ENCODE measurements at regions not wholly inside any gene's neighbourhood (a gene's known extent, or its start where the extent isn't known, plus 50 kb on each side); places are given as distances from the start of the nearest gene placed in this dataset.
"Not testable (repeated sequence)": the region's sequence is repeated elsewhere in the genome, so short reads cannot be mapped to it uniquely, and the experiment has no call there.

DNA sequence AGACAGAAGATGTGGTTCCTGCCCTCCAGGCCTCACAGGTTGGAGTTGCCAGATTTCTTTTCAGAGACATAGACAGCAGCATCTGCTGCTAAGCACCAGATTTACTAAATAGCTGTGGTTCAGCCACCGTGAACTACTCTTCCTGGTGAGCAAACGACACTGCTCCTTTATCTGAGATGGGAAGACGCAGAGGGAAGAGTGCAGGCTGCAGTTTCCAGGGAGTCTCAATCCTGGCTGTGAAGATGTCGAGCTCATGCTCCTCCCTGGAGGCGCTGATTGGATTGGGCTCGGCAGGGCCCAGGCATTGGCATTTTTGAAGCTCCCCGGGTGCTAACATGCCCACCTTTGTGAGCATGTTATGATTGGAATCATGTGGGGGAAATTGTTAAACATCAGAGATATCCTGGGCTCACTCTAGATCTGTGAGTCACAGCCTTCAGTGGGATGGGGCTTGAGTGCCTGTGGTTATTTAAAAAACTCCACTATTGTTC lies 314.8 kb downstream of the TSN start:
- no peak for DNase-seq (ENCODE audit: low spot score)

DNA sequence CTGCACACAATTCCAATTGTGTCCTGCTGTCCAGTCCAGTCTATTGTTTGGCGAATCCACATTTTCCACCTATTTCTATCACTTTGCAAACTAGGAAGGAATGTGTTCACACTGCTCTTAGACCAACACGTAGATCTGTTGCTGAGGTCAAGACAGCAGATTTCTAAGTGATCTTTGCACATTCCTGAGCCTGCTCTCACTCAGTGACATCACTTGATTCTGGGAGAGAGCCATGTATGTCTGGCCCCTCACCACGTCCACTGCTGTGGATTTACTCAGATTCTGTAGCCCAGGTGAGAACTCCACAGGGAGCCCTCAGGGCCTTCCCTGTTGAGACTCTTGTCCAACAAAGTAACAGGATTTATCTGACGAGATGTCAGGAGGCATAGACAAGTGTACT lies 317.2 kb downstream of the TSN start:
- DNase-seq (ENCODE audit: low spot score): no peak

DNA sequence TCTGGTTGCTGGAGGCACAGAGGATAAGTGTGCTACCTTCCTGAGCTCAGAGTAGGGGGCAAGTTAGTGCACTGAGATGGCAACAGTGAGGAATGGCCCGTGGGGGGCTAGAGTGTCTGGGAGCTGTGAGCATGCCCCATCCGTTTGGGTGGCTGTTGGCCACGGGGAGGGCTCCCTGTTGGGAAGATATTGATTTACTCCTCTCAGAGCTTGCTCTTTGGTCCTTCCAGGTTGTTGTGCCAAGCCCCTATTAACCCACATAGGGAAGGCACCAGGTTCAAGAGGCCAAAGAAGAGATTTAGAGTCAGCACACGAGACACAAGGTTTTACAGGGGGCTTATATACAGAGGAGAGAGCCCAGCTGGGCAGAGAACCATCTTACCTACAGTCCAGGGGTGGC lies 318.8 kb downstream of the TSN start:
- no peak for DNase-seq (ENCODE audit: low spot score)

DNA sequence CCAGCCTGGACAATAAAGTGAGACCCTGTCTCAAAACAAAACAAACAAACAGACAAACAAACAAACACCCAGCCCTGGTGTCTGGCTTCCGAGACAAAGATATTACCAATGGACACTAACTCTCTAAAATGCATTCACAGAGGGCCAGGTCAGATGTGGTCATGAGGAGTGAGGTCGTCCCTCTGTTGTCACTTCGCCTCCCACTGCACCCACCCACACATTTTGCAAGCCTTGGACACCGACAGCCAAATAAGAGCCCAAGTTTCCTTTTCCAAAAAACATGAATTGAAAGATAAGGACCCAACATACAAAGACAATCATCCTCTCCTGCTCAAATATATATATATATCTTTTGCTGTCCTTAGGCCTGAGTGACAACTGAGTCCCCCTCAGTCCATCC lies 319.9 kb downstream of the TSN start:
- DNase-seq (ENCODE audit: low spot score): no peak

DNA sequence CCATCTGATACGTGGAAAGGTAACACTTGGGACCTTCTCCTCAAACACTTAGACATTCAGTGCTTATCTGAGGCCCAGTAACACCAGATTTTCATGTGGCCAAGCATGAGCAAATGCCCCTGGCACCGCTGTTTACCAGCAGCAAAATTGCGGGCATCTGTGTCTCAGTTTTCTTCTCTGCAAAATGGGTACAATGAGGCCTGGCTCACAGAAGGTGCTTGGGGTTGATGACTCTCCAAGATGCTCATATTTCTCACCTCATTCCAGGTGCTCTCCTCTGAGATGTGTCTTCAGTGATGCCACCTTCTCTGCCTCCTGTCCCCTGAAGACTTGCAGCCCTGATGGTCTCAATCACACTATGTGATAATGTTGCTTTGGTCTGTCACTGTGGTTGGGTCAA lies 321.7 kb downstream of the TSN start:
- DNase-seq (ENCODE audit: low spot score): no peak

DNA sequence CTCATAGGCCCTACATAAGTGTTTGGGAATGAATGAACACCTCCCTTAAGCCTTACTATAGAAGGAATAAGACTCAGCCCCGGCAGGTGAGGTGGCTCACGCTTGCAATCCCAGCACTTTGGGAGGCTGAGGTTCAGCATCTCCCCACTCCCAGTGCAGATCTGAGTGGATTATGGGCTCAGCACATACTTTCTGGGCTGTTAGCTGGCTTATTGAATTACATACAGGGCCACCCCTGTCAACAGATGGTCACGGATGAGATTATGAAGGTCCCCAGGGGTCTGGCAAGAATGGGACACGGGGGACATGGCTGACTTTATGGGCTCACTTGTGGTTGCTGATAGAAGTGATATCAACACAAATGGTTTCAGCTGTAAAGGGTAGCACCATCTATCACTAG lies 322.3 kb downstream of the TSN start:
- no peak for DNase-seq (ENCODE audit: low spot score)

DNA sequence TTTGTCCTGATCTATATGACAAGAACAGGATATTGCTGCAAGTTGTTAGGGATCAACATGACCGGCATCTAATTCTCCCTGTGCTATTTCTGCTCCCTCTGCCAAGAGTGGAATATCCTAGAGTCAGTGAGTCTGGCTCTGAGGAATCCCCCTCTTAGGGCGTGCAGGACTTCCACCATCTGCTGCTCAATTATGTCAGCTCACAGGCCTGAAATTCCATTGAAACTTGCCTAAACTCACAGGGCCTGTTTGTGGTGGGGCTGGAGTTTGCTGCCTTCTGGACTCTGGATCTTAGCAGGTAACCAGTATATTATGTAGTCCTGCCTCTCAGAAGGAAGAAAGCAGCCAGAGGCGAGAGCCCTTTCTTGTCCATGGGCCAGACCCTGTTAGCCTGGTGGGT lies 323.0 kb downstream of the TSN start:
- DNase-seq (ENCODE audit: low spot score): no peak

DNA sequence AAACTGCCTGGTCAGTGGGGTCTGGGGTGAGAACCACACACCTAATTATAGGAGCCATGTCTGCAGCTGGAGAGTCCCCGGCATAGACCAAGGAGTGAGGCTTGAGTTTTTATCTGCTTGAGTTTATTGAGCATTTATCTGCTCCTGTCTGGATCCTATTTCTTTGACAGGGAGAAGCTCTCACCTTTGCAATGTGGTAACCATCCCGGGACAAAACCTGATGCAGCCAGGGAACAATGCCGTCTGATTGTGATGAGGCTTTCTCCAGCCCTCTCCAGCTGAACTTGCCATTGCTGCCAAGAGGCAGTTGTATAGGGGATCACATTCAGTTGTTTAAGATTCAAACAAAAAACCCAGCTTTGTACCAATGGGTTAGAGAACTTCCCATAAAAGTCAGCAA lies 324.4 kb downstream of the TSN start:
- no peak for DNase-seq (ENCODE audit: low spot score)

DNA sequence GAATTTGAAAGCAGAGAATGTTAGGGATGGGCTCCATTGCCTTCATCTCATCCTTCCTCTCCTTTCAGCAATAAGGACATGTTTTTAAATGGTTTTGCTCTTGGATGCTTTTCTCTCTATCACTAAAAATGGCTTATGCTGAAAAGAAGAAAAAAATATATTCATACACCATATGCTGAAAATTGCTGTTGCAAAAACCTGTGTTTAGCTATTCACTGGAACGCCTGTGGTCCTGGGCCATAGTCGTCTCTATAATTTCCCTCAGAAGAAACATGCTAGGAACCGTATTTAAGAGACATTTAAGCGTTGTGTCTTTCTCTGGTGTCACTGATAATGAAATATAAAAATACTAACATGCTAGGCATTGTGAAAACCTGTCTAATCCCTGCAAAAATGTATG lies 324.9 kb downstream of the TSN start:
- no peak for DNase-seq (ENCODE audit: low spot score)

DNA sequence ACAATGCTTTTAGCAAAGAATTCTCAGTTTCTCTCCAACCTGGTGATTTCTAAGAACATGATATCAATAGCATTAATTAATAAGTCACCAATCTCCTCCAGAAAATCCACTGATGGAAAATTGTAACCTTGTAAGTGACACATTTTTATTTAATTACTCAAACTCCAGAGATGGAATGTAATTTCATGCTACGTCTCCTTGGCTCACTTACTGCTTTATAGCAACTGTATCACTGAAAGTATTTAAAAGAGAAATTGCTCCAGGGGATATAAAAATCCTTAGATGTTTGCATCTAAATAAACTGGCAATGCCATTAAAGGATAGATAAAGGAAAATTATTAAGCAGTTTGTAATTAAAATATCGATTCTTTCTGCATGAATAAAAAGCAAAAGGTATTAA lies 325.4 kb downstream of the TSN start:
- DNase-seq (ENCODE audit: low spot score): no peak

DNA sequence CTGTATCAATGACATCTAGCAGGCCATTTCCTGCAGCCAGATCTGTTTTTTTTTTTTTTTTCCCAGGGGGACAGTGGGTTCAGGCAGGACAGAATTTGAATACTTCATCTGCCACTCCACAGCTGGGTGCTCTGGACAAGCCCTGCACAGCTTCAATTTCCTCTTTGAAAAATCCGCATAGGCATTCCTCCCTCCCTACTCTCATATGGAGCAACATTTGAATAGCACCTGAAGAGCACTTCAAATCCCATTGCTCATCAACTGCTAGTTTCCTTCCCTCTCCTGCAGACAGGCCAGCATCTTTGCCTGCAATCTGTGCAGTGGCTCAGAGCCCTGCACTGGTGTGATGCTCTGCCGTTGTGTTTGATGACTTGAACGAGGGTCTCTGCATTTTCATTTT lies 326.3 kb downstream of the TSN start:
- DNase-seq (ENCODE audit: low spot score): no peak

DNA sequence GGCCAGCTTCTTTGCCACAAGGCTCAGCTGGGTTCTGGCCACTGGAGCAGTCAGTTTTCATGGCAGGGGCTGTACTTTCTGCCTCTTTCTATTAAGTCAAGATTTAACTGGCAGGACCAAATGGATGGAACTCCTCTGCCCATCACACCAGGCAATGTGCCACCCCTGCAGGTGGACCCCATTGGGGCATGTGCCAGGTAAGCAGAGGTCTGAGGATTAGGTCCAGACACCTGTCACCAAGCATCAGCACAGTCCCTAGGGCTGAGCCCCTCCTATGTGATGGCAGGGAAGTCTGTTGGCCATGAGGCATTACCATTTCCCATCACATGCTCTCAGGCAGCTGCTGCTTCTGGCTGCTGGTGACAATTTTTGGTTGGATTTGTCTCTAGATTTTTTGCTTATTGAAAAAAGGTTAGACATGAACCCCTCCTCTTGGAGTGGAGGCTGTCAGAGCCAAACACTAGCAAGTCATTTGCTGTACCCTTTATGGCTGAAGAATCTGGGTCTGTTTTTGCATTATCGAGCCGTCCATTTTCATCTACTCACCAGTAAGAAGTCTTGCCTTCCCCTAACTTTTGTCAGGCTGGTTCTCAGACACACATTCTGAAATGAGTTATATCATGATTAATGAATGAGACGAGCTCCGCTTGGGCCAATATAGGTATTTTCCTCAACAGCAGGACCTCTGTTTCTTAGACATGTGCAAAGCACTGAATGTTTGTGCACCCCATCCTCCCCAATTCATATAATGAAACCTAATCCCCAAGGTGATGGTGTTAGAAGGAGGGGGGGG lies 328.0 kb downstream of the TSN start:
- no peak for DNase-seq (ENCODE audit: low spot score)

DNA sequence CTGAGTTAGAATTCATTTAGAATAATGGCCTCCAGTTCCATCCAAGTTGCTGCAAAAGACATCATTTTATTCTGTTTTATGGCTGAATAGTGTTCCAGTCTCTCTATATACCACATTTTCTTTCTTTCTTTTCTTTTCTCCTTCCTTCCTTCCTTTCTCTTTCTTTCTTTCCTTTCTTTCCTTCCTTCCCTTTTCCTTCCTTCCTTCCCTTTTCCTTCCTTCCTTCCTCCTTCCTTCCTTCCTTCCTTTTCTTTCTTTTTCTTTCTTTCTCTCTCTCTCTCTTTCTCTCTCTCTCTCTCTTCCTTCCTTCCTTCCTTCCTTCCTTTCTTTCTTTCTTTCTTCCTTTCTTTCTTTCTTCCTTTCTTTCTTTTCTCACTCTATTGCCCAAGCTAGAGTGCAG lies 330.2 kb downstream of the TSN start:
- not testable (repeated sequence) for DNase-seq (ENCODE audit: low spot score)

DNA sequence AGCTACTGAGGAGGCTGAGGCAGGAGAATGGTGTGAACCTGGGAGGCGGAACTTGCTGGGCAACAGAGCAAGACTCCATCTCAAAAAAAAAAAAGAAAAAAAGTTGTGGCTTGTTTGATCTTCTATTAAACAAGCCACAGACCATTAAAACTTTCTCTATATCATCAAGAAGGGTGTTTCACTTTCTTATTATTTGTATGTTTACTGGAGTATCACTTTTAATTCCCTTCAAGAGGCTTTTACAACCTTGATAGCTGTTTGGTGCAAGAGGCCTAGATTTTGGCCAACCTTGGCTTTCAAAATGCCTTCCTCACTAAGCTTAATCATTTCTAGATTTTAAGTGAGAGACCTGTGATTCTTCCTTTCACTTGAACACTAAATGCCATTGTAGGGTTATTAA lies 339.1 kb downstream of the TSN start:
- no peak for DNase-seq (ENCODE audit: low spot score)

DNA sequence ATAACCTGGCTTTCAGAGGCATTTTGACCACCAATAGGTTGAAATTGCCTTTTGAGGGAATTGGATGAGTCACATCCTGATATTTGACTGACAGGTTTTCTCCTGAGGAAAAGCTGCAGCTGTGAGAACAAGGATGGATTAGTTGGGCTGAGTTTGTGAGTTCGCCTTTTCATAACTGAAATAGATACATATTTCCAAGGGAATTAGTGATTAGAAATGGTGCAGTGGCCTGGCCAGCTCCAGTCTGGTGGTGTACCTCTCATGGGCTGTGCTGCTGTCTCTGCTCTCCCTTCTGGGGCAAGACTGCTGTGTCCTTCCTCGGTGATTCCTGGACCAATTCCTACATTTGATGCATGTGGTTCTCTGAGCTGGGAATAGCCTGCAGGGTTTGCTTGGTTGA lies 341.3 kb downstream of the TSN start:
- peak; percentile 41 for DNase-seq (ENCODE audit: low spot score)

DNA sequence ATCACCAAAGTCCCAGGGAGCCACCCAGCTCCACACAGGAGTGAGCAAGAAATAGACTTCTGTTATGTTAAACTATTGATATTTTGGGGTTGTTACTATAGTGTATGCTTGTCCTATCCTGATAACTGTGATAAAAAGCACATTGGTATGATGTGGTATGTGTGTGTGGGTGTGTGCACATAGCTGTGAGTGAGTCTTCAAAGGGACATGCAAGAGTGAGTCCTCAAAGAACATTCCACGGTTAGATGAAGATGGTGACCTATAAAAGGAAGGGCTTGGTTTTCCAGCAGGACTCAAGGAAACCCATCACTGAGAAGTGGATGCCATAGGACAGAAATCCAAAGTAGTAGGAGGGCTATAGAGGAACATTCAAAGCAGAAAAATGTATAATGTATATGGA lies 342.9 kb downstream of the TSN start:
- DNase-seq (ENCODE audit: low spot score): no peak

DNA sequence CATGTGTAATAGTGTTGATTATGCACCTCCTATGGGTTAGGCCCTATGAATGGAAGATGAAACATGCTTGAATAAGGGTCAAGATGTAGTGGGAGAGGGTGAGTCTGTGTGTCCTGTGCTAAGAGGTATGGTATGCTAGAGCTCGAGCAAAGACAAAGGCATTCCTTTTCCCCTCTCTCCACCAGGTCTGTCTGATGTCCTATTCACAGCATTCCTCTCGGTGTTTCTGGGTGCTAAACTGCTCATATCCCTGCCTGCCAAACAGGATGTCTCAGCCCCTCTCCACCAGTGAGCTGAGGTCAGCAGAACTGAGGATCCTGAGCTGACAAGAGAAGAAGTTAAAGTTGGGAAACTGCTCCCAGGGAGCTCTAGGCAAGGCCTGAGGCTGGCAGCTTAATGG lies 344.9 kb downstream of the TSN start:
- DNase-seq (ENCODE audit: low spot score): peak; percentile 27

DNA sequence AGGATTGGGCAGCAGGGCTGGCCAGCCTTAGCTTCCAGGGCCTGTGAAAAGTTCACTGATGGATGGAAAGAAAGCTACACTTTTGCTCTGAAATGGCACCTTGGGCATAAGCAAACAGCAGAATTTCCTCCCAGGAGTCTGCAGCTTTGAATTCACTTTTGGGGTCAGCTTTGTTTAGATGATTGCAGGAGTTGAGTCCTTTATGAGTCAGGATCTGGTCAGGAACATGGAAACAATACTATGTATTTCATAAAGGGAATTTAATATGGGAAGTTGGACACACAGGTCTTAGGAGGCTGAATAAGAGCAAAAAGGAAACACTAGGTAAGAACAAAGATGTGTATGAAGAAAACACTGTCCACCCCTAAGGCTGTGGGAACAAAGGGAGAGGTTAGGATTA lies 345.3 kb downstream of the TSN start:
- no peak for DNase-seq (ENCODE audit: low spot score)

DNA sequence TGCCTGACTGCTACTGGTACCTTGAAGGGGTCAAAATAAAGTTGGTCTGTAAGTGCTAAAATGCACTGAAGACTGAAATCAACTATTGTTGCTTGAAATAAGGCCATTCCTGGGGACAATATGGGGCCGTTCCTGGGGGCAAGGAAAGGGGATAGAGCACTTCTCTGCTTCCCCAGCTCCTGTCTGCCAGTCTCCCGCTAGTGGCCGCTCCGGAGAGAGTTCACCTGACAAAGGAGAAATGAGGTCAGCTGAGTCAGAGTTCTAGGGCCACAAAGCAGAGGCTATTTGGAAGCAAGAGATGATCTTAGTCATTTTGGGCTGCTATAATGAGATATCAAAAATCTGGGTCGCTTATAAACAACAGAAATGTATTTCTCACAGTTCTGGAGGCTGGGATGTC lies 345.9 kb downstream of the TSN start:
- DNase-seq (ENCODE audit: low spot score): no peak

DNA sequence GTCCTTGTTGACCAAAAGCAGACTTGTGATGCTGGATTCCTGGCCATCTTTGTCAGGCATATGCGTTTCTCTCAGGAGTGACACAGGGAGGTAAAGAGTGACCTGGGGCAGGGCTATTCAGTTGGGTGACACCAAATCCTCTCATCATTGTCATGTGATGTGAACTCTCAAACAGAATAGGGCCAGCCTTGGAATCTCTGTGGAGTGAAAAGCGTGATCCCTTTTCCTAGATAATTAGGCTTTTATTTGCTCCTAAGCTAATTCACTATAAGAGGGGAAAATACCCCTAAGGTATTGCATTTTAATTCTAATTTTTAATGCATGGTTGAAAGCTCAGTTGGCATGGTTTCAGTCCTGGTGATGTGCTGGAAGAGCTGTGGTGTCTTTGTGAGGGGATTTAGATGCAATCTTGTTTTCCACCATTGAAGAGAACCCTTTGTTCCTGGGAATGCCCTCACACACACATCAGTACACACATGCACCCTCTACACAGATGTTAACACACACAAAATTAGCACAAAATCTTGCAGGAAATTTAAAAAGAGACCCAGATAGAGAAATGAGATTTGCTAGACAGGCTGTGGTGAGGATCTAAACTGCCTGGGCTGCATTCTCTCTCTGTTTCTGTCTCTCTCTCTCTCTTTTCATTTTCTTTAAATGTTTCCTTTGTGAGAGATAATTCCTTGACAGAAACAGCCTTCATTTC lies 349.9 kb downstream of the TSN start:
- no peak for DNase-seq (ENCODE audit: low spot score)

DNA sequence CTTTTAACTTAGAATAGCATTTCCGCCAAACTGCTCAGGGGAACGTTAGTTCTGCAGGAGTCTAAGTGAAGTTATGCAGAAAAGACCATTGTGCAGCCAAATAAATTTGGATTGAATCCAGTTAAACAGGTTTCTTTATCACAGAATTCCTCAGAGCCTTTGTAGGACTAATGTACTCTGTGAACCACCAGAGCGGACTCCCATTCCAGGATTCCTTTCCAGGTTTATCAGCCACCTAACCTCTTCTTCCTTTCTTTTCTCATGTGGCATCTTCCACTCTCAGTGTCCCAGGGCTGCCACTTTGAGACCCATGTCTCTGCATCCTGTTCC lies 350.4 kb downstream of the TSN start:
- no peak for DNase-seq (ENCODE audit: low spot score)

DNA sequence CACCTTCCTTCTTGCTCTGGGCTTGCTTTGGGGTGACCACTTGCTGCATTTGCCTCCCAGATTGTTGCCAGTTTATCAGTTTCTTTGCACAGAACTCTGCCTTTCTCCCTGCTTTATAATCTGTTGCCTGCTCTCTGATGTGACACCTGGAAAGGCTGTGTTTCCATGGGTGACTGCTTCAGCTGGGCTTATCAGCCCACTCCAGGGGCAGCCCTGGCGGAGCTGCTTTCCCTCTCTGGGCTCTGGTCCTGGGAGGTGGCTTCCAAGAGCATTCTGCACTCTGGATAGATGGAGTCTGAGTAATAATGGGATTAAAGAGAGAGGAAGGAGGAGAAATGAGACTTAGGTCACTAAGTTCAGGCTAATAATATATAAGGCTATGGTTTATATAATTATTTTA lies 352.7 kb downstream of the TSN start:
- no peak for DNase-seq (ENCODE audit: low spot score)

DNA sequence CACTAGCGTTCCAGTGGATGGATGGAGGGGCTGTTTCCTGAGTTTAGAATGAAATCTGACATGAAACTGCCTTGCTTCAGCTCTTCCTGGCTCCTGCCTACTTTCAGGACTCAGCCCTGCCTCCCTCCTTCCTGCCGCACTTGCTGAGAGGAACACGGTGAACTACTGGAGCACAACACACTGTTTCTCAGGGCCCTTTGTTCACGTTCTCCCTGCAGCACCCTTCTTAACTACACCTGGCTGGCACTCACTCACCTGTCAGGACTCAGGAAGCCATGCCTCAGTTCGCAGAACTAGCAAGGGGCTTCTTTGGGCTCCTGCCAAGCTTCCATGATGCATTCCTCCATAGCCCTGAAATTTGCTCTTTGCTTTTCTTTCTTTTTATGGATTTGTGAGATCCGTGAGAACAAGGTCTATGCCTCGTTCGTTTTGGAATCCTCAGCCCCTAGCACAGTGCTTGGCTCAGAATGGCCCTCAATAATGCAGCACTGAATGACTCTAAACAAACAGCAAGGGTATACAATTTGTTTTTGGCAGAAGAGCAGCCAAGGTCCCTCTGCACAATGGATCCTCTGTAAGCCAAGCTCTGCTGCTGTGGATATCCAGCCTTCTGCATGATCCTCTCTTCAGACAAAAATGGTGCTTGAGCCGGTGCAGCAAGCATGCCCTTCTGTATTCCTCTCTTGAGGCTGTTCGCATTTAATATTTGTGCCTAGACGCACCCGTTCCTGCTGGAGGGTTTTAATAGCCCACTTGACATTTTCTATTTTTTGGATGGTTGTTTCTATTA lies 357.0 kb downstream of the TSN start:
- DNase-seq (ENCODE audit: low spot score): no peak

Data from COLO829 (cell line).